ENCODE measurements at regions not wholly inside any gene's neighbourhood (a gene's known extent, or its start where the extent isn't known, plus 50 kb on each side); places are given as distances from the start of the nearest gene placed in this dataset.
A peak's percentile ranks its signal among the peaks of the same experiment; 100 is the strongest.
"Not testable (repeated sequence)": the region's sequence is repeated elsewhere in the genome, so short reads cannot be mapped to it uniquely, and the experiment has no call there.

- no peak for DNase-seq
- Histone ChIP-seq H3K9me3 (replicated peaks) (no peaks in the 10 kb centered on the region), H3K36me3 (no peaks in the 10 kb centered on the region), H3K4me1 (peaks cover 23% of the 10 kb centered on the region), H3K27ac (replicated peaks) (no peak overlapping the region), H3K4me3 (no peak overlapping the region), H3K27me3 (ENCODE audit: low read depth) (peaks cover 4% of the 10 kb centered on the region)
- TF ChIP-seq CTCF (IDR thresholded peaks at IDR 0.05; ENCODE audit: borderline replicate concordance): no peak
- intact Hi-C loops (cut with micrococcal nuclease): no loop called here
Measured at GRCh38 chr1:101440485-101440884, 203.7 kb downstream of the S1PR1 start.

GRCh38 chr1:101444381-101444780 lies 207.6 kb downstream of the S1PR1 start:
- Histone ChIP-seq H3K27me3 (ENCODE audit: low read depth) (peaks cover 4% of the 10 kb centered on the region), H3K4me1 (peaks cover 24% of the 10 kb centered on the region), H3K9me3 (replicated peaks) (no peaks in the 10 kb centered on the region), H3K4me3 (no peak overlapping the region), H3K36me3 (no peaks in the 10 kb centered on the region), H3K27ac (replicated peaks) (peak overlapping the region; percentile 55)
- intact Hi-C loops (cut with micrococcal nuclease): no loop called here
- DNase-seq: no peak
- TF ChIP-seq CTCF (IDR thresholded peaks at IDR 0.05; ENCODE audit: borderline replicate concordance): no peak

- H3K27me3 ChIP-seq (ENCODE audit: low read depth): peaks cover 4% of the 10 kb centered on the region
- H3K27ac ChIP-seq (replicated peaks): peak overlapping the region; percentile 55
- peaks cover 24% of the 10 kb centered on the region for H3K4me1 ChIP-seq
- DNase-seq: peak; percentile 21
- no peak overlapping the region for H3K4me3 ChIP-seq
- no peaks in the 10 kb centered on the region for H3K9me3 ChIP-seq (replicated peaks)
- no peak for TF ChIP-seq CTCF (IDR thresholded peaks at IDR 0.05; ENCODE audit: borderline replicate concordance)
- H3K36me3 ChIP-seq: no peaks in the 10 kb centered on the region
- intact Hi-C loops (cut with micrococcal nuclease): no loop called here
Measured at GRCh38 chr1:101444873-101445618, 208.2 kb downstream of the S1PR1 start.

- no peak for DNase-seq
- H3K4me1 ChIP-seq: peaks cover 16% of the 10 kb centered on the region
- TF ChIP-seq CTCF (IDR thresholded peaks at IDR 0.05; ENCODE audit: borderline replicate concordance): no peak
- intact Hi-C loops (cut with micrococcal nuclease): no loop called here
- no peaks in the 10 kb centered on the region for H3K27me3 ChIP-seq (ENCODE audit: low read depth)
- H3K4me3 ChIP-seq: no peak overlapping the region
- H3K9me3 ChIP-seq (replicated peaks): peaks cover 9% of the 10 kb centered on the region
- H3K36me3 ChIP-seq: no peaks in the 10 kb centered on the region
- no peak overlapping the region for H3K27ac ChIP-seq (replicated peaks)
Measured at GRCh38 chr1:101448018-101448417, 211.2 kb downstream of the S1PR1 start.

- intact Hi-C loops (cut with micrococcal nuclease); H3K4me1 ChIP-seq; H3K4me3 ChIP-seq; H3K27ac ChIP-seq (replicated peaks); H3K9me3 ChIP-seq (replicated peaks); H3K36me3 ChIP-seq; DNase-seq; H3K27me3 ChIP-seq (ENCODE audit: low read depth): not testable (repeated sequence)
Measured at GRCh38 chr1:101450691-101451090, 213.9 kb downstream of the S1PR1 start.

GRCh38 chr1:101451888-101452287 lies 215.1 kb downstream of the S1PR1 start:
- intact Hi-C loops (cut with micrococcal nuclease): no loop called here
- DNase-seq: no peak
- H3K36me3 ChIP-seq: no peaks in the 10 kb centered on the region

More at GRCh38 chr1:101451888-101452287, 215.1 kb downstream of the S1PR1 start:
- Histone ChIP-seq H3K4me3 (no peak overlapping the region), H3K9me3 (replicated peaks) (peaks cover 9% of the 10 kb centered on the region), H3K27me3 (ENCODE audit: low read depth) (no peaks in the 10 kb centered on the region), H3K4me1 (no peaks in the 10 kb centered on the region), H3K27ac (replicated peaks) (no peak overlapping the region)
- TF ChIP-seq CTCF (IDR thresholded peaks at IDR 0.05; ENCODE audit: borderline replicate concordance): no peak
